Muscle of leg (tissue), 3 donors: ENCODE measurements at regions not wholly inside any gene's neighbourhood (a gene's known extent, or its start where the extent isn't known, plus 50 kb on each side); places are given as distances from the start of the nearest gene placed in this dataset.

Experiments used
- DNase-seq: peaks from one replicate; pipeline ENCODE4 v3.0.0; 2013
- H3K27ac ChIP-seq: one replicate; pipeline ENCODE4 v1.5.1; 2013; ENCODE audit warnings: mild to moderate bottlenecking, low read length, control low read depth
- H3K27me3 ChIP-seq: one replicate; pipeline ENCODE4 v1.6.1; 2013; ENCODE audit warnings: low read length; ENCODE audit not compliant: control insufficient read depth, insufficient read depth
- H3K36me3 ChIP-seq: one replicate; pipeline ENCODE4 v1.6.1; 2013; ENCODE audit warnings: low read length; ENCODE audit not compliant: control insufficient read depth, insufficient read depth
- H3K4me1 ChIP-seq: one replicate; pipeline ENCODE4 v1.6.1; 2013; ENCODE audit warnings: low read length; ENCODE audit not compliant: control insufficient read depth, insufficient read depth
- H3K4me3 ChIP-seq: one replicate; pipeline ENCODE4 v1.5.1; 2013; ENCODE audit warnings: low read length, control low read depth
- H3K9me3 ChIP-seq: replicated peaks from 2 replicates; pipeline ENCODE4 v1.6.1; 2013; ENCODE audit warnings: low read depth, low read length; ENCODE audit not compliant: control insufficient read depth
- WGBS: methylation state at CpG from one replicate; pipeline ENCODE4 v1.1.5; 2013; ENCODE audit warnings: missing lambda C conversion rate; ENCODE audit not compliant: insufficient coverage; 5-methylcytosine and 5-hydroxymethylcytosine counted together

DNA sequence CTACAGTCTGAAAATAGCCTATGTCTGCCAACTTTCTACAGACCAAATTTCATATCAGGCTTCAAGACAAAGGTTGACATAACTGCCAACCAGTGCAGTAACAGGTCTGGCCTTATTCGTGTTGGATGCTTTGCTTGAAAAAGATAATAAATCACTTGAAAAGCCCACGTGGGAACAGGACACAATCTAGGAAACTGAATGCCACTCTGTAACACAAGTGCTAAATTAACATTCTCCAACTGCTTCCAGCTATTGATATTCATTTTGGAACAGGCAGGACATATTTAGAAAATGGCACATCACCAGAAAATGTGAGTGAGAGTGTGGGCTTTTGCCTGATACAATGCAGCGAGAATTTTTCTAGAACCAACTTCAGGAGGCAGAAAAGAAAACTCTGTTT is 165.9 kb upstream of the CCDC150 start:
- no peaks in the 10 kb centered on the region for H3K27me3 ChIP-seq
- peak; percentile 39 for DNase-seq
- H3K4me1 ChIP-seq: no peaks in the 10 kb centered on the region
- no peaks in the 10 kb centered on the region for H3K9me3 ChIP-seq
- no peak overlapping the region for H3K27ac ChIP-seq
- no CpG with 5 or more reads among the region's 3 CpGs for WGBS
- no peaks in the 10 kb centered on the region for H3K36me3 ChIP-seq
- no peak overlapping the region for H3K4me3 ChIP-seq

- Histone ChIP-seq H3K27me3 (no peaks in the 10 kb centered on the region), H3K36me3 (no peaks in the 10 kb centered on the region), H3K27ac (no peak overlapping the region), H3K4me1 (peaks cover 3% of the 10 kb centered on the region), H3K9me3 (no peaks in the 10 kb centered on the region), H3K4me3 (no peak overlapping the region)
- no peak for DNase-seq
- 77% methylated on average over 2 of the region's 3 CpGs for WGBS
Observed at GRCh38 chr2:196475611-196476010, 163.9 kb upstream of the CCDC150 start.

DNA sequence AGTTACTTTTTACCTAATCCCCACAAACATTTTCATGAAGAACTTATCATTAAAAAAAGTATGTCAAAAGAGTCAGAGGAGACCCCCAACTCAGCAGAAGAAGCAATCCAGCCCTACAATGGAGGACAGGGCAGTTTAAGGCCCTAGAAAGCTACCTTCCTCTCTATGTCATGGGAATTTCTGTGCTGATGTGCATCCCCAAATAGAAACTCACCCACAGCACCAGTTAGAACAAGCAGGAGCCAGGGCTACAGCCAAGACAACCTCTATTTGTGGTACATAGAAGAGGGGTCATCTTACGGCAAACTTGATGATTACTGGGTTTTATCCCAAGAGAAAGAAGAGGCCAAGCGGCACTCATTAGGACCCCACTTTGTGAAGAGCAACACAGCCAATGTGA is 160.9 kb upstream of the CCDC150 start:
- Histone ChIP-seq H3K4me1 (peaks cover 3% of the 10 kb centered on the region), H3K4me3 (no peak overlapping the region), H3K27ac (no peak overlapping the region), H3K36me3 (no peaks in the 10 kb centered on the region), H3K9me3 (no peaks in the 10 kb centered on the region), H3K27me3 (no peaks in the 10 kb centered on the region)
- no CpG with 5 or more reads among the region's 2 CpGs for WGBS
- no peak for DNase-seq

GRCh38 chr2:196479350-196479749 is 160.2 kb upstream of the CCDC150 start:
- Histone ChIP-seq H3K4me3 (no peak overlapping the region), H3K27me3 (no peaks in the 10 kb centered on the region), H3K9me3 (no peaks in the 10 kb centered on the region), H3K27ac (no peak overlapping the region), H3K4me1 (peaks cover 3% of the 10 kb centered on the region), H3K36me3 (no peaks in the 10 kb centered on the region)
- no peak for DNase-seq

- Histone ChIP-seq H3K4me1 (peaks cover 3% of the 10 kb centered on the region), H3K27ac (no peak overlapping the region), H3K9me3 (no peaks in the 10 kb centered on the region), H3K36me3 (no peaks in the 10 kb centered on the region), H3K27me3 (no peaks in the 10 kb centered on the region), H3K4me3 (no peak overlapping the region)
- DNase-seq: peak; percentile 11
- WGBS: 92% methylated on average over 2 of the region's 2 CpGs
Observed at GRCh38 chr2:196480653-196481323, 158.7 kb upstream of the CCDC150 start.

DNA sequence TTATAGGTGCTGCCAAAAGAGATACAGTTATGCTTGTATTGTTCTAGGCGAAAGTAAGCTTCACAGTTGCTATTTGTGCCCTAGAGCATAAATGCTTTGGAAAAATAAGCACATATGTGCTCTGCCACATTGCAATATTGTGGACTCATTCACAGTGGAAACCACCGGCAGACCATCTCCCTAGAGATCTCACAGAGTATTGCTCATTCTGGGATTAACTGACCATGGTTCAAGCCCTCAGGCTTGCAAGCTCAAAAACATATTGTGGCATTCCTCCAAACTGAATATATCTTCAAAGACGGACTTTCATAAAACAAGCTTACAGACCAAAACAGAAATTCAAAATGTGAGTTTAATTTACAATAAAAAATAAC is 158.2 kb upstream of the CCDC150 start:
- Histone ChIP-seq H3K9me3 (no peaks in the 10 kb centered on the region), H3K4me3 (no peak overlapping the region), H3K27me3 (no peaks in the 10 kb centered on the region), H3K36me3 (no peaks in the 10 kb centered on the region), H3K4me1 (peaks cover 3% of the 10 kb centered on the region), H3K27ac (no peak overlapping the region)
- 38% methylated on average over 2 of the region's 3 CpGs for WGBS
- DNase-seq: peak; percentile 53

DNA sequence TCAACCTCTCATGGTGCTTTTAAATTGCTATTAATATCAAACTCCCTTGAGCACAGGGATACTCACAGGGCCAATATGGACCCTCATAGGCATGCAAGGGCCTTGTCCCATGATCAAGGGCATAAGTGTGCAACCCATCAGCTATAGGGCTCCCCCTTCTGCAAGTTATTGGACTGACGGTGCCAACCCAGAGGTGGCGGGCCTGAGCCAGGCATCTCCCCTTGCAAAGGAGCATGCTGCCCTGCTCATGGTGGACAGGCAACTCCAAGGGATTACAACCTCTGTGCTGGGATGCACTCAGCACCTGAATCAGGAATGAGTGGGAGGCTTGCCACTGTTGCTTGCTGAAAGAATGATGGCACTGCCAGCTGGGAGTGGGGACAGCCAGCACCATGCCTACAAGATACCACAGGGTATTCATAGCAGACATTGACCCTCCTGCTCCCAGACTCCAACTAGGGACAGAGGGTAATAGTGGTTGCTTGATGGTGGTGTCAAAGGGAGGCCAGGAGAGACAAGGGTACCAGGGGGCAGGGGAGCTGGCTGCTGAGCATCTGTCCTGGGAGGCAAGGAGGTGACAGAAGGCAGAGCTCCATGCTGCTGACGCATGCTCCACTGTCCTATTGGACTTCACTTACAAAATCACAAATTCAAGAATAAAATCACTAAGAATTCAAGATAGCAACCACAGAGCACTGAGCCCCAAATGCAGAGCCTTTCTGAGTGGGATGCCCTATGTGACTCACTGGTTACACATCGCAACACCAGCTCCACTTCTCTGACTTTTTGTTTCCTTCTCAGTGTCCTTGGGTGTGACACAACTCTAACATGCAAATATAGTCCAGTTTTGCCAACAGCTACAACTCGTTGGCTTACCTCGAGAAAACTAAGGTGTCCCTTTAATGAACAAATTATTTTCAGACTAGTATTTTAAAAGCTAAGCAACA is 157.1 kb upstream of the CCDC150 start:
- H3K27ac ChIP-seq: no peak overlapping the region
- no peaks in the 10 kb centered on the region for H3K27me3 ChIP-seq
- 94% methylated on average over 4 of the region's 6 CpGs for WGBS
- H3K36me3 ChIP-seq: no peaks in the 10 kb centered on the region
- no peak for DNase-seq
- peaks cover 6% of the 10 kb centered on the region for H3K4me1 ChIP-seq
- H3K4me3 ChIP-seq: no peak overlapping the region
- no peaks in the 10 kb centered on the region for H3K9me3 ChIP-seq

DNA sequence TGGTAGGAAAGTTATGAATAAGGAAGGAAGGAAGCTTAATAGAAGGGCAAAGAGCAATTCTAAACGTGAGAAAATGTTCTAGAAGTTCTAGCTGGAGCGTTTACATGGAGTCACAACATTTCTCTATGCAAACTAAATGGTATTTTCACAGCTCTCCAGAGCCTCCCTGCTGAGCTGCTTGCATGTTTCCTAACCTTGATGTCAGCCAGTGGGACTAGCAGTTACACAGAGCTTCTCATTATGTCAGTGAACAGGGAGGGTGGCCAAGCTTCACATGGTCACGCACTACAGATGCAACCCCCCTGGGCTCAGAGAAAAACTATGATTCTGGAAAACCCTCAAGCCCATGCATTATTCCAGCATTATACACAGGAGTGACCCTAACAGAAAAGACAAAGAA is 153.4 kb upstream of the CCDC150 start:
- Histone ChIP-seq H3K4me1 (peaks cover 3% of the 10 kb centered on the region), H3K27ac (no peak overlapping the region), H3K4me3 (no peak overlapping the region), H3K9me3 (no peaks in the 10 kb centered on the region), H3K27me3 (no peaks in the 10 kb centered on the region), H3K36me3 (no peaks in the 10 kb centered on the region)
- DNase-seq: peak; percentile 82
- no CpG with 5 or more reads among the region's 3 CpGs for WGBS

DNA sequence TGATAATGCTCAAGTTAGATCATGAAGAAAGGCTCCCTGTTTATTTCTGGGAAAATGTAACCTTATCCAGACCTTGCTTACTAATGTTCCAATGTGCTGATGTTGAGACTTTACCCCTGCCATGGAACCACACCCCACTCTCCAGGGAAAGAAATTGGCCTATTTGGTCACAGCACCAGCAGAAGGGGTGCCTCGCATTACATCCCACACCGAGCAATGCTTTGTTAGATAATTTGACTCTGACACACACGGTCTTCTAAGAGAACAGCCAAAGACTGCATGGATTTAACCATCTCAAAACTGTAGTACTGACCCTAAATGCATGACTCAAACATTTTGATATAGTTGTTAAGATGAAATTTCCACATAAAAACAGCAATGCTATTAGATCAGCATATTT is 152.1 kb upstream of the CCDC150 start:
- DNase-seq: peak; percentile 56

DNA sequence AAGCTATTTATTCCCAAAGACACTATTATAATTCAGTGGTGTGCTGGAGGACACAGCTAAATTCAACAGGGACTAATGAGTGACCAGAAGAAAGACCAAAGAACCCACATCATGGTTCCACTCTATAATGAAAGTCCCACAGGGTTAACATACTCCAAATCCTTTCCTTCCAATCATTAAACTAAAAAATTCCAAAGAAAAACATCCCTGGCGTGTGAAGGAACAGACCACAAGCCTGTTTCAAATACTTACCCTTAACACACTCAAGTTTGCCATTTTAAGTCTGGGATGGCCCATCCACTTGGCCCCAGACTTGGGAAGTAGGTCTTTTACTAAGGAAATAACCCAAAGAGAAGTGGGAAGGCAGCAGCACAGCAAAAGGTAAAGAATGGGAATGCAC is 150.1 kb upstream of the CCDC150 start:
- WGBS: no CpG with 5 or more reads among the region's 1 CpG
- H3K4me1 ChIP-seq: peaks cover 3% of the 10 kb centered on the region
- no peak for DNase-seq
- no peaks in the 10 kb centered on the region for H3K27me3 ChIP-seq
- H3K36me3 ChIP-seq: no peaks in the 10 kb centered on the region
- H3K27ac ChIP-seq: no peak overlapping the region
- H3K9me3 ChIP-seq: no peaks in the 10 kb centered on the region
- H3K4me3 ChIP-seq: no peak overlapping the region

More for the DNA sequence above, 152.1 kb upstream of the CCDC150 start:
- Histone ChIP-seq H3K9me3 (no peaks in the 10 kb centered on the region), H3K27ac (no peak overlapping the region), H3K27me3 (no peaks in the 10 kb centered on the region), H3K4me1 (peaks cover 3% of the 10 kb centered on the region), H3K4me3 (no peak overlapping the region), H3K36me3 (no peaks in the 10 kb centered on the region)
- no CpG with 5 or more reads among the region's 3 CpGs for WGBS
